A549 (cell line): ENCODE measurements at regions not wholly inside any gene's neighbourhood (a gene's known extent, or its start where the extent isn't known, plus 50 kb on each side); places are given as distances from the start of the nearest gene placed in this dataset.

Source experiments
- ATAC-seq, 2 experiments: fragments of 200-7000 bp in 1 of 2; fragments of >200 bp in 1 of 2; cut with Nextera tagmentation in 1 of 2; cut with Tn5 transposase in 1 of 2; 3 replicates each; pipeline versions ENCODE4 v1.8.0 to v1.9.1; 2018 to 2020; ENCODE audit warnings: mild to moderate bottlenecking in 1 of 2, moderate library complexity in 1 of 2
- CTCF ChIA-PET: fragments of 300-600 bp; sonication (Branson Sonifier 250); formaldehyde crosslinking; extraction: SDS; loops from one replicate; lab custom pipeline; 2021; ENCODE audit warnings: antibody characterized with exemption, inconsistent platforms; lab: Yijun Ruan, JAX
- POLR2A ChIA-PET: fragments of 350-600 bp; formaldehyde crosslinking; extraction: SDS; loops from one replicate; lab custom pipeline; 2021; ENCODE audit warnings: antibody characterized with exemption, inconsistent platforms; lab: Yijun Ruan, JAX
- DNase-seq, 2 experiments: peaks; one replicate each; pipeline versions ENCODE4 v3.0.0 to v3.0.0-alpha.2; 2011 to 2016; ENCODE audit warnings: low read depth in 1 of 2, low spot score in 1 of 2
- FAIRE-seq: peaks from 2 replicates; lab custom pipeline; 2011; peaks lifted over from hg19 to GRCh38; lab: Jason Lieb, UNC
- H3K27ac ChIP-seq, 2 experiments: fragments of >200 bp; sonication (Bioruptor Twin); formaldehyde crosslinking; 3 replicates each; pipeline ENCODE4 v1.5.1; 2016 to 2017
- H3K4me1 ChIP-seq: fragments of >200 bp; sonication (Bioruptor Twin); formaldehyde crosslinking; 3 replicates; pipeline ENCODE4 v1.6.1; 2016
- H3K4me2 ChIP-seq: fragments of >200 bp; sonication (Bioruptor Twin); formaldehyde crosslinking; 3 replicates; pipeline ENCODE4 v1.6.1; 2016
- H3K4me3 ChIP-seq: fragments of >200 bp; sonication (Bioruptor Twin); formaldehyde crosslinking; 3 replicates; pipeline ENCODE4 v1.5.1; 2016
- H3K9me3 ChIP-seq: fragments of >200 bp; sonication (Bioruptor Twin); formaldehyde crosslinking; 3 replicates; pipeline ENCODE4 v1.6.1; 2016
- ATOH8 ChIP-seq: fragments of 250-450 bp; sonication (Bioruptor Pico); IDR thresholded peaks from 2 replicates; pipeline ENCODE4 v1.5.0; 2020; ENCODE audit warnings: low read depth, mild to moderate bottlenecking, moderate library complexity
- BHLHE40 ChIP-seq: IDR thresholded peaks from 2 replicates; pipeline ENCODE4 v1.6.1; 2012; ENCODE audit warnings: low read depth, low read length, inconsistent platforms
- CEBPB ChIP-seq, 2 experiments: fragments of >200 bp in 1 of 2; sonication (Bioruptor Twin) in 1 of 2; formaldehyde crosslinking in 1 of 2; IDR thresholded peaks; 2 replicates each; pipeline ENCODE4 v1.6.1; 2012 to 2016
- CHD2 ChIP-seq: fragments of 150-350 bp; IDR thresholded peaks from 2 replicates; pipeline ENCODE4 v1.6.1; 2014; ENCODE audit warnings: low read length; ENCODE audit not compliant: partially characterized antibody
- EHMT2 ChIP-seq: fragments of 200-600 bp; sonication (generic); IDR thresholded peaks from 2 replicates; pipeline ENCODE4 v1.6.1; 2016; ENCODE audit warnings: antibody characterized with exemption, low read depth, mild to moderate bottlenecking, moderate library complexity
- FOXS1 ChIP-seq: fragments of 250-450 bp; sonication (Bioruptor Pico); IDR thresholded peaks from 2 replicates; pipeline ENCODE4 v1.5.0; 2020; ENCODE audit warnings: mild to moderate bottlenecking, moderate library complexity
- GATA3 ChIP-seq: IDR thresholded peaks from 2 replicates; pipeline ENCODE4 v1.6.1; 2012; ENCODE audit warnings: borderline replicate concordance
- HES2 ChIP-seq: fragments of >200 bp; sonication (Bioruptor Twin); formaldehyde crosslinking; IDR thresholded peaks from 2 replicates; pipeline ENCODE4 v1.6.1; 2016
- HOXA7 ChIP-seq: fragments of 250-450 bp; sonication (Bioruptor Pico); IDR thresholded peaks from 2 replicates; pipeline ENCODE4 v1.5.0; 2020; ENCODE audit warnings: mild to moderate bottlenecking, moderate library complexity
- JUNB ChIP-seq: fragments of >200 bp; sonication (Bioruptor Twin); formaldehyde crosslinking; IDR thresholded peaks from 2 replicates; pipeline ENCODE4 v1.6.1; 2016
- KDM1A ChIP-seq: fragments of 200-600 bp; sonication (generic); IDR thresholded peaks from 2 replicates; pipeline ENCODE4 v1.6.1; 2016; ENCODE audit warnings: low read depth, mild to moderate bottlenecking
- MYC ChIP-seq: IDR thresholded peaks from 2 replicates; pipeline ENCODE4 v1.6.1; 2012; ENCODE audit warnings: mild to moderate bottlenecking, inconsistent platforms, low read length, improper control_type of control experiment, borderline replicate concordance
- NPAS2 ChIP-seq: fragments of 250-450 bp; sonication (Bioruptor Pico); IDR thresholded peaks from 2 replicates; pipeline ENCODE4 v1.8.0; 2022; ENCODE audit warnings: mild to moderate bottlenecking, moderate library complexity, borderline replicate concordance
- PHF8 ChIP-seq: fragments of 200-600 bp; sonication (generic); IDR thresholded peaks from 2 replicates; pipeline ENCODE4 v1.6.1; 2016; ENCODE audit warnings: low read depth, mild to moderate bottlenecking, antibody characterized with exemption, moderate library complexity, borderline replicate concordance
- RAD21 ChIP-seq, 2 experiments: fragments of >200 bp in 1 of 2; sonication (Bioruptor Twin) in 1 of 2; formaldehyde crosslinking in 1 of 2; IDR thresholded peaks in 1 of 2; conservative IDR thresholded peaks in 1 of 2; 2 replicates in 1 of 2; 3 replicates in 1 of 2; pipeline ENCODE4 v1.6.1; 2012 to 2018; ENCODE audit warnings: inconsistent platforms in 1 of 2
- RCOR1 ChIP-seq: fragments of 150-350 bp; IDR thresholded peaks from 2 replicates; pipeline ENCODE4 v1.6.1; 2014; ENCODE audit warnings: antibody characterized with exemption, low read length, low read depth
- RFX5 ChIP-seq: fragments of 450-650 bp; IDR thresholded peaks from 2 replicates; pipeline ENCODE4 v1.7.1; 2014; ENCODE audit warnings: antibody characterized with exemption, mild to moderate bottlenecking, moderate library complexity
- SREBF2 ChIP-seq: fragments of 450-650 bp; IDR thresholded peaks from 2 replicates; pipeline ENCODE4 v1.6.1; 2014; ENCODE audit warnings: mild to moderate bottlenecking, moderate library complexity
- TFCP2L1 ChIP-seq: fragments of 250-450 bp; sonication (Bioruptor Pico); IDR thresholded peaks from 2 replicates; pipeline ENCODE4 v1.5.0; 2021; ENCODE audit warnings: mild to moderate bottlenecking
- ZNF302 ChIP-seq: fragments of 250-450 bp; sonication (Bioruptor Pico); IDR thresholded peaks from 2 replicates; pipeline ENCODE4 v1.9.0; 2021; ENCODE audit warnings: inconsistent platforms, mild to moderate bottlenecking, moderate library complexity
- WGBS: methylation state at CpG from one replicate; pipeline ENCODE4 v1.1.6; 2017; ENCODE audit errors: missing lambda C conversion rate; 5-methylcytosine and 5-hydroxymethylcytosine counted together
- TF ChIP-seq, protein P1 (sequence below): fragments of 200-600 bp; sonication (generic); IDR thresholded peaks from 2 replicates; pipeline ENCODE4 v1.6.1; 2016; ENCODE audit warnings: antibody characterized with exemption, mild to moderate bottlenecking, moderate library complexity
- TF ChIP-seq, protein P2 (sequence below): fragments of 150-350 bp; IDR thresholded peaks from 2 replicates; pipeline ENCODE4 v1.6.1; 2014; ENCODE audit warnings: low read depth, mild to moderate bottlenecking, low read length
- TF ChIP-seq, protein P3 (sequence below): IDR thresholded peaks from 2 replicates; pipeline ENCODE4 v1.6.1; 2012

GRCh38 chr1:199693724-199694123 lies 333.8 kb upstream of the NR5A2 start:
- Histone ChIP-seq H3K4me3 (no peak overlapping the region), H3K9me3 (no peaks in the 10 kb centered on the region), H3K4me2 (no peak overlapping the region), H3K27ac (no peak overlapping the region), H3K4me1 (peaks cover 16% of the 10 kb centered on the region; the same call in 2 of the 3 replicates)
- WGBS = 97% methylated on average over 2 of the region's 2 CpGs
- DNase-seq (no peak), ATAC-seq (no peak), FAIRE-seq (no peak)
- ChIA-PET CTCF (interaction anchor here (1.3 to 2.7 kb wide), 2 partner anchors 9 to 817 kb away, joined by 5 to 9 read pairs; no protein-coding TSS in a partner anchor), POLR2A (no interaction called here)
- TF ChIP-seq FOXS1 (CRISPR knock-in tag) (no peak), EHMT2 (no peak), ZNF302 (CRISPR knock-in tag) (no peak), JUNB (no peak), PHF8 (no peak), HES2 (no peak), NPAS2 (CRISPR knock-in tag) (no peak), TFCP2L1 (CRISPR knock-in tag) (no peak)
- TF ChIP-seq, protein P1, sequence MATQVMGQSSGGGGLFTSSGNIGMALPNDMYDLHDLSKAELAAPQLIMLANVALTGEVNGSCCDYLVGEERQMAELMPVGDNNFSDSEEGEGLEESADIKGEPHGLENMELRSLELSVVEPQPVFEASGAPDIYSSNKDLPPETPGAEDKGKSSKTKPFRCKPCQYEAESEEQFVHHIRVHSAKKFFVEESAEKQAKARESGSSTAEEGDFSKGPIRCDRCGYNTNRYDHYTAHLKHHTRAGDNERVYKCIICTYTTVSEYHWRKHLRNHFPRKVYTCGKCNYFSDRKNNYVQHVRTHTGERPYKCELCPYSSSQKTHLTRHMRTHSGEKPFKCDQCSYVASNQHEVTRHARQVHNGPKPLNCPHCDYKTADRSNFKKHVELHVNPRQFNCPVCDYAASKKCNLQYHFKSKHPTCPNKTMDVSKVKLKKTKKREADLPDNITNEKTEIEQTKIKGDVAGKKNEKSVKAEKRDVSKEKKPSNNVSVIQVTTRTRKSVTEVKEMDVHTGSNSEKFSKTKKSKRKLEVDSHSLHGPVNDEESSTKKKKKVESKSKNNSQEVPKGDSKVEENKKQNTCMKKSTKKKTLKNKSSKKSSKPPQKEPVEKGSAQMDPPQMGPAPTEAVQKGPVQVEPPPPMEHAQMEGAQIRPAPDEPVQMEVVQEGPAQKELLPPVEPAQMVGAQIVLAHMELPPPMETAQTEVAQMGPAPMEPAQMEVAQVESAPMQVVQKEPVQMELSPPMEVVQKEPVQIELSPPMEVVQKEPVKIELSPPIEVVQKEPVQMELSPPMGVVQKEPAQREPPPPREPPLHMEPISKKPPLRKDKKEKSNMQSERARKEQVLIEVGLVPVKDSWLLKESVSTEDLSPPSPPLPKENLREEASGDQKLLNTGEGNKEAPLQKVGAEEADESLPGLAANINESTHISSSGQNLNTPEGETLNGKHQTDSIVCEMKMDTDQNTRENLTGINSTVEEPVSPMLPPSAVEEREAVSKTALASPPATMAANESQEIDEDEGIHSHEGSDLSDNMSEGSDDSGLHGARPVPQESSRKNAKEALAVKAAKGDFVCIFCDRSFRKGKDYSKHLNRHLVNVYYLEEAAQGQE = no peak
- TF ChIP-seq, protein P2, sequence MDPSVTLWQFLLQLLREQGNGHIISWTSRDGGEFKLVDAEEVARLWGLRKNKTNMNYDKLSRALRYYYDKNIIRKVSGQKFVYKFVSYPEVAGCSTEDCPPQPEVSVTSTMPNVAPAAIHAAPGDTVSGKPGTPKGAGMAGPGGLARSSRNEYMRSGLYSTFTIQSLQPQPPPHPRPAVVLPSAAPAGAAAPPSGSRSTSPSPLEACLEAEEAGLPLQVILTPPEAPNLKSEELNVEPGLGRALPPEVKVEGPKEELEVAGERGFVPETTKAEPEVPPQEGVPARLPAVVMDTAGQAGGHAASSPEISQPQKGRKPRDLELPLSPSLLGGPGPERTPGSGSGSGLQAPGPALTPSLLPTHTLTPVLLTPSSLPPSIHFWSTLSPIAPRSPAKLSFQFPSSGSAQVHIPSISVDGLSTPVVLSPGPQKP = no peak

- Histone ChIP-seq H3K27ac (no peak overlapping the region), H3K9me3 (no peaks in the 10 kb centered on the region), H3K4me3 (no peak overlapping the region)
- no peak for TF ChIP-seq RFX5
- no peak for TF ChIP-seq GATA3
- TF ChIP-seq CHD2 = no peak
- 0 out of 4 replicates have a peak, but pooled peaks of 1 of the 2 experiments have one; percentile 15 for TF ChIP-seq CEBPB (IDR thresholded peaks at IDR 0.05)
- TF ChIP-seq, all 56 proteins: peak for 1
- FAIRE-seq = no peak
- no peak for ATAC-seq
- CTCF ChIA-PET = interaction anchor here (1.6 kb wide), 1 partner anchor 11 kb away, joined by 6 read pairs; no protein-coding TSS in a partner anchor
- POLR2A ChIA-PET = no interaction called here
- WGBS = 90% methylated on average over 2 of the region's 2 CpGs
- H3K4me2 ChIP-seq = no peak overlapping the region
- peaks cover 7% of the 10 kb centered on the region; the same call in 2 of the 3 replicates for H3K4me1 ChIP-seq
- no peak for DNase-seq
Measured at GRCh38 chr1:199696225-199696624, 331.3 kb upstream of the NR5A2 start.

DNA sequence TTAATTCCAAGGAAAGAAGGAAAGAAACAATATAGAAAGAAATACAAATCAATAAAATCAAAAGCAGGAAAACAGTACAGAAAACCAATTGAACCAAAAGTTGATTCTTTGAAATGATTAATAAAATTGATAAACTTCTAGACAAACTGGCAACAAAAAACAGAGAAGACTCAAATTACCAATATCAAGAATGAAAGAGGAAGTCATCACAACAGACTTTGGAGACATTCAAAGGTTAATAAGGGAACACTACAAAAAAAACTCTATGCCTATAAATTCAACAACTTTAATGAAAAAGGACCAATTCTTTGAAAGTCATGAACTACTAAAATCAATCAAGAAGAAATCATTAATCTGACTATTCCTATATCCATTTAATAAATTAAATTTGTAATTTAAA lies 329.3 kb upstream of the NR5A2 start:
- DNase-seq = no peak
- Histone ChIP-seq H3K4me1 (no peaks in the 10 kb centered on the region), H3K9me3 (no peaks in the 10 kb centered on the region), H3K27ac (no peak overlapping the region), H3K4me2 (no peak overlapping the region), H3K4me3 (no peak overlapping the region)
- TF ChIP-seq SREBF2 = no peak
- no peak for TF ChIP-seq BHLHE40
- no peak for TF ChIP-seq ZNF302 (CRISPR knock-in tag)
- no peak for TF ChIP-seq CEBPB (IDR thresholded peaks at IDR 0.05)
- no peak for TF ChIP-seq MYC
- TF ChIP-seq RAD21 (conservative IDR thresholded peaks at IDR 0.05 in 1 of 2, IDR thresholded peaks at IDR 0.05 in 1 of 2) = no peak
- TF ChIP-seq RCOR1 = no peak
- TF ChIP-seq, protein P2 = no peak
- no peak for TF ChIP-seq HOXA7 (CRISPR knock-in tag)
- no peak for TF ChIP-seq ATOH8
- TF ChIP-seq, protein P3, sequence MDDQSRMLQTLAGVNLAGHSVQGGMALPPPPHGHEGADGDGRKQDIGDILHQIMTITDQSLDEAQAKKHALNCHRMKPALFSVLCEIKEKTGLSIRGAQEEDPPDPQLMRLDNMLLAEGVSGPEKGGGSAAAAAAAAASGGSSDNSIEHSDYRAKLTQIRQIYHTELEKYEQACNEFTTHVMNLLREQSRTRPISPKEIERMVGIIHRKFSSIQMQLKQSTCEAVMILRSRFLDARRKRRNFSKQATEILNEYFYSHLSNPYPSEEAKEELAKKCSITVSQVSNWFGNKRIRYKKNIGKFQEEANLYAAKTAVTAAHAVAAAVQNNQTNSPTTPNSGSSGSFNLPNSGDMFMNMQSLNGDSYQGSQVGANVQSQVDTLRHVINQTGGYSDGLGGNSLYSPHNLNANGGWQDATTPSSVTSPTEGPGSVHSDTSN = no peak
- no peak for TF ChIP-seq GATA3
- TF ChIP-seq KDM1A = no peak
- ATAC-seq = no peak
- FAIRE-seq = no peak
- POLR2A ChIA-PET = no interaction called here
- CTCF ChIA-PET = no interaction called here
